T-helper 2 cell treated with Interferon-gamma antibody and Interleukin-4, amounts not matched to agents 5 μg/mL and 100 μg/mL, for 36 hours (primary cell): ENCODE measurements at regions not wholly inside any gene's neighbourhood (a gene's known extent, or its start where the extent isn't known, plus 50 kb on each side); places are given as distances from the start of the nearest gene placed in this dataset.

Experiments used
- DNase-seq: peaks from one replicate; pipeline ENCODE4 v3.0.0; 2021; ENCODE audit warnings: low spot score
- H3K27ac Mint-ChIP-seq: one replicate; pipeline ENCODE4 v1.8.0; 2021; ENCODE audit warnings: mild to moderate bottlenecking, mixed read lengths
- H3K27me3 Mint-ChIP-seq: one replicate; pipeline ENCODE4 v1.8.0; 2021; ENCODE audit warnings: low read depth, mixed read lengths
- H3K36me3 Mint-ChIP-seq: one replicate; pipeline ENCODE4 v1.8.0; 2021; ENCODE audit warnings: low read depth, mixed read lengths
- H3K4me1 Mint-ChIP-seq: one replicate; pipeline ENCODE4 v1.8.0; 2021; ENCODE audit warnings: low read depth, mixed read lengths
- H3K4me3 Mint-ChIP-seq: one replicate; pipeline ENCODE4 v1.8.0; 2022; ENCODE audit warnings: mild to moderate bottlenecking, moderate library complexity, mixed read lengths
- H3K9me3 Mint-ChIP-seq: one replicate; pipeline ENCODE4 v1.8.0; 2021; ENCODE audit warnings: mixed read lengths

GRCh38 chr16:86337581-86338402, 172.5 kb upstream of the FOXF1 start:
- H3K4me1 Mint-ChIP-seq, result no peaks in the 10 kb centered on the region
- H3K27ac Mint-ChIP-seq, result no peak overlapping the region
- peaks cover 20% of the 10 kb centered on the region for H3K27me3 Mint-ChIP-seq
- no peaks in the 10 kb centered on the region for H3K36me3 Mint-ChIP-seq
- H3K9me3 Mint-ChIP-seq, result no peaks in the 10 kb centered on the region
- DNase-seq, result no peak
- H3K4me3 Mint-ChIP-seq, result no peak overlapping the region

GRCh38 chr16:86338403-86339115, 171.8 kb upstream of the FOXF1 start:
- no peak overlapping the region for H3K4me3 Mint-ChIP-seq
- no peak overlapping the region for H3K27ac Mint-ChIP-seq
- peaks cover 24% of the 10 kb centered on the region for H3K27me3 Mint-ChIP-seq
- H3K36me3 Mint-ChIP-seq, result no peaks in the 10 kb centered on the region
- H3K4me1 Mint-ChIP-seq, result no peaks in the 10 kb centered on the region
- DNase-seq, result no peak
- H3K9me3 Mint-ChIP-seq, result no peaks in the 10 kb centered on the region

GRCh38 chr16:86342161-86342834, 168.0 kb upstream of the FOXF1 start:
- H3K4me1 Mint-ChIP-seq, result no peaks in the 10 kb centered on the region
- H3K9me3 Mint-ChIP-seq, result no peaks in the 10 kb centered on the region
- no peak overlapping the region for H3K27ac Mint-ChIP-seq
- H3K27me3 Mint-ChIP-seq, result peaks cover 40% of the 10 kb centered on the region
- no peak for DNase-seq
- no peaks in the 10 kb centered on the region for H3K36me3 Mint-ChIP-seq
- H3K4me3 Mint-ChIP-seq, result no peak overlapping the region

- no peak overlapping the region for H3K27ac Mint-ChIP-seq
- peaks cover 40% of the 10 kb centered on the region for H3K27me3 Mint-ChIP-seq
- H3K9me3 Mint-ChIP-seq, result no peaks in the 10 kb centered on the region
- no peak for DNase-seq
- H3K36me3 Mint-ChIP-seq, result no peaks in the 10 kb centered on the region
- H3K4me1 Mint-ChIP-seq, result no peaks in the 10 kb centered on the region
- no peak overlapping the region for H3K4me3 Mint-ChIP-seq
Observed at GRCh38 chr16:86343027-86343795, 167.1 kb upstream of the FOXF1 start.

GRCh38 chr16:86343796-86344585, 166.3 kb upstream of the FOXF1 start:
- H3K4me3 Mint-ChIP-seq, result no peak overlapping the region
- peaks cover 40% of the 10 kb centered on the region for H3K27me3 Mint-ChIP-seq
- no peaks in the 10 kb centered on the region for H3K36me3 Mint-ChIP-seq
- no peak overlapping the region for H3K27ac Mint-ChIP-seq
- H3K4me1 Mint-ChIP-seq, result no peaks in the 10 kb centered on the region
- no peaks in the 10 kb centered on the region for H3K9me3 Mint-ChIP-seq
- DNase-seq, result no peak

GRCh38 chr16:86344586-86344871, 165.8 kb upstream of the FOXF1 start:
- Mint-ChIP-seq H3K27ac (no peak overlapping the region), H3K27me3 (peaks cover 40% of the 10 kb centered on the region), H3K4me1 (no peaks in the 10 kb centered on the region), H3K4me3 (no peak overlapping the region), H3K9me3 (no peaks in the 10 kb centered on the region), H3K36me3 (no peaks in the 10 kb centered on the region)
- DNase-seq, result no peak

GRCh38 chr16:86344881-86345280, 165.4 kb upstream of the FOXF1 start:
- Mint-ChIP-seq H3K36me3 (no peaks in the 10 kb centered on the region), H3K4me1 (no peaks in the 10 kb centered on the region), H3K4me3 (no peak overlapping the region), H3K27me3 (peaks cover 40% of the 10 kb centered on the region), H3K27ac (no peak overlapping the region), H3K9me3 (no peaks in the 10 kb centered on the region)
- no peak for DNase-seq

GRCh38 chr16:86345516-86345915, 164.8 kb upstream of the FOXF1 start:
- no peak overlapping the region for H3K27ac Mint-ChIP-seq
- H3K9me3 Mint-ChIP-seq, result no peaks in the 10 kb centered on the region
- DNase-seq, result no peak
- no peak overlapping the region for H3K4me3 Mint-ChIP-seq
- H3K4me1 Mint-ChIP-seq, result no peaks in the 10 kb centered on the region
- H3K36me3 Mint-ChIP-seq, result no peaks in the 10 kb centered on the region
- peaks cover 40% of the 10 kb centered on the region for H3K27me3 Mint-ChIP-seq

- DNase-seq, result no peak
- no peaks in the 10 kb centered on the region for H3K9me3 Mint-ChIP-seq
- peaks cover 40% of the 10 kb centered on the region for H3K27me3 Mint-ChIP-seq
- H3K27ac Mint-ChIP-seq, result no peak overlapping the region
- no peaks in the 10 kb centered on the region for H3K4me1 Mint-ChIP-seq
- H3K36me3 Mint-ChIP-seq, result no peaks in the 10 kb centered on the region
- H3K4me3 Mint-ChIP-seq, result no peak overlapping the region
Observed at GRCh38 chr16:86346034-86346433, 164.3 kb upstream of the FOXF1 start.

GRCh38 chr16:86347090-86347489, 163.2 kb upstream of the FOXF1 start:
- peaks cover 33% of the 10 kb centered on the region for H3K27me3 Mint-ChIP-seq
- DNase-seq, result no peak
- no peaks in the 10 kb centered on the region for H3K9me3 Mint-ChIP-seq
- no peaks in the 10 kb centered on the region for H3K4me1 Mint-ChIP-seq
- no peak overlapping the region for H3K4me3 Mint-ChIP-seq
- no peaks in the 10 kb centered on the region for H3K36me3 Mint-ChIP-seq
- H3K27ac Mint-ChIP-seq, result no peak overlapping the region

GRCh38 chr16:86347916-86348555, 162.3 kb upstream of the FOXF1 start:
- Mint-ChIP-seq H3K27me3 (peaks cover 24% of the 10 kb centered on the region), H3K4me1 (no peaks in the 10 kb centered on the region), H3K36me3 (no peaks in the 10 kb centered on the region), H3K27ac (no peak overlapping the region), H3K4me3 (no peak overlapping the region), H3K9me3 (no peaks in the 10 kb centered on the region)
- no peak for DNase-seq

GRCh38 chr16:86349338-86349900, 160.9 kb upstream of the FOXF1 start:
- no peaks in the 10 kb centered on the region for H3K9me3 Mint-ChIP-seq
- no peak overlapping the region for H3K27ac Mint-ChIP-seq
- H3K36me3 Mint-ChIP-seq, result no peaks in the 10 kb centered on the region
- H3K4me3 Mint-ChIP-seq, result no peak overlapping the region
- no peak for DNase-seq
- peaks cover 14% of the 10 kb centered on the region for H3K27me3 Mint-ChIP-seq
- H3K4me1 Mint-ChIP-seq, result no peaks in the 10 kb centered on the region

GRCh38 chr16:86350289-86350688, 160.0 kb upstream of the FOXF1 start:
- H3K36me3 Mint-ChIP-seq, result no peaks in the 10 kb centered on the region
- no peak for DNase-seq
- peaks cover 7% of the 10 kb centered on the region for H3K27me3 Mint-ChIP-seq
- no peak overlapping the region for H3K27ac Mint-ChIP-seq
- H3K9me3 Mint-ChIP-seq, result peaks cover 2% of the 10 kb centered on the region
- H3K4me3 Mint-ChIP-seq, result no peak overlapping the region
- no peaks in the 10 kb centered on the region for H3K4me1 Mint-ChIP-seq
